Right lobe of liver (tissue), 6 donors: ENCODE measurements at regions not wholly inside any gene's neighbourhood (a gene's known extent, or its start where the extent isn't known, plus 50 kb on each side); places are given as distances from the start of the nearest gene placed in this dataset.

ENCODE experiments used
- ATAC-seq, 4 donors: fragments of 200-7000 bp; cut with Tn5 transposase; one replicate each; pipeline ENCODE4 v1.9.1; 2020; ENCODE audit warnings: mild to moderate bottlenecking in 4 of 4, moderate library complexity in 4 of 4
- DNase-seq, 3 donors: peaks; one replicate each; pipeline ENCODE4 v3.0.0-alpha.2; 2020
- H3K27ac ChIP-seq, 3 donors: fragments of 200-600 bp; one replicate each; pipeline ENCODE4 v1.8.0; 2022
- H3K27me3 ChIP-seq, 2 donors: fragments of 200-600 bp; one replicate each; pipeline ENCODE4 v1.8.0; 2022
- H3K36me3 ChIP-seq, 4 donors: fragments of 200-600 bp; sonication (generic) in 1 of 4; one replicate each; pipeline versions ENCODE4 v1.5.1 to v1.8.0; 2017 to 2022; ENCODE audit warnings: control low read depth in 1 of 4
- H3K4me1 ChIP-seq, 4 donors: fragments of 200-600 bp; sonication (generic) in 1 of 4; one replicate each; pipeline versions ENCODE4 v1.5.1 to v1.8.0; 2017 to 2022; ENCODE audit warnings: control low read depth in 1 of 4
- H3K4me3 ChIP-seq, 3 donors: fragments of 200-600 bp; one replicate each; pipeline ENCODE4 v1.8.0; 2022
- H3K9me3 ChIP-seq, 4 donors: fragments of 200-600 bp; sonication (generic) in 1 of 4; one replicate each; pipeline versions ENCODE4 v1.5.1 to v1.8.0; 2017 to 2022; ENCODE audit warnings: control low read depth in 1 of 4
- POLR2A ChIP-seq: fragments of 450-650 bp; IDR thresholded peaks from one replicate; pipeline ENCODE4 v1.6.1; 2017; ENCODE audit warnings: antibody characterized with exemption, mild to moderate bottlenecking
- WGBS: methylation state at CpG from one replicate; pipeline ENCODE4 v1.1.6; 2018; ENCODE audit warnings: low coverage, low lambda C conversion rate; ENCODE audit not compliant: insufficient coverage; ENCODE audit errors: missing lambda C conversion rate; 5-methylcytosine and 5-hydroxymethylcytosine counted together
- intact Hi-C, 2 donors: fragments of 100-400 bp; cut with DNase I; formaldehyde crosslinking; loops; one replicate each; pipeline versions ENCODE4 v1.11.2 to v1.14.1; 2022
- TF ChIP-seq, protein P1 (sequence below), 4 donors: fragments of 200-600 bp in 3 of 4; fragments of 450-650 bp in 1 of 4; IDR thresholded peaks; one replicate each; pipeline versions ENCODE4 v1.5.1 to v1.8.0; 2016 to 2022; ENCODE audit warnings: antibody characterized with exemption in 4 of 4, mild to moderate bottlenecking in 2 of 4
- donor health status: DM: no; HTN: yes; CAD: no.
- donor health status: DM: no; HTN: no; CAD: no.
- donor health status: DM: no; HTN: no; CAD: no.
- donor health status: DM: no; HTN: yes; CAD: no.
- donor health status: DM: no; HTN: yes; CAD: no.

DNA sequence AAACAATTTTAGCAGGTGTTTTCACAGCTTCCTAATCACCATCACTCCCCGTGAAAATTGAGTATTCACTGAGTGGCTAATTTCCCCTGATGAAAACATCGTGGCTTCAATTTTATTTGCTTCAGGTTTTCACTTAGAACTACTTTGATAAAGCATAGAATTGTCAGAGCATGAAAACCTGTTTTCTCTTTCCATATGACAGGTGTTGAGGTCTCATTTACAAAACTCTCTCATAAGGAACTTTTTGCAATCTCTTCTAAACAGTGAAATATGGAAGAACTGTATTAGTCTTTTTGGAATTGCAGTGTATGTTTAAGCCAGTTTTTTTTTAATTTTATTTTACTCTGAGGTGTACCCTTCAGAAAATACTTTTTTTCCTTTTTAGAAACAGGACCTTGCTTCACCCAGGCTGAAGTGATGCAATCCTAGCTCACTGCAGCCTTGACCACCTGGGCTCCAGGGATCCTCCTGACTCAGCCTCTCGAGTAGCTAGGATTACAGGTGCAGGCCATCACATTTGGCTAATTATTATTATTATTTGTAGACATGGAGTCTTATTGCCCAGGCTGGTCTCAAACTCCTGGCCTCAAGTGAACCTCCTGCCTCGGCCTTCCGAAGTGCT, 111.2 kb upstream of the RAPGEF2 start:
- no peak for ATAC-seq
- H3K4me3 ChIP-seq, result no peak overlapping the region
- H3K27me3 ChIP-seq, result no peaks in the 10 kb centered on the region
- WGBS, result 87% methylated on average over 5 of the region's 5 CpGs
- TF ChIP-seq, protein P1, sequence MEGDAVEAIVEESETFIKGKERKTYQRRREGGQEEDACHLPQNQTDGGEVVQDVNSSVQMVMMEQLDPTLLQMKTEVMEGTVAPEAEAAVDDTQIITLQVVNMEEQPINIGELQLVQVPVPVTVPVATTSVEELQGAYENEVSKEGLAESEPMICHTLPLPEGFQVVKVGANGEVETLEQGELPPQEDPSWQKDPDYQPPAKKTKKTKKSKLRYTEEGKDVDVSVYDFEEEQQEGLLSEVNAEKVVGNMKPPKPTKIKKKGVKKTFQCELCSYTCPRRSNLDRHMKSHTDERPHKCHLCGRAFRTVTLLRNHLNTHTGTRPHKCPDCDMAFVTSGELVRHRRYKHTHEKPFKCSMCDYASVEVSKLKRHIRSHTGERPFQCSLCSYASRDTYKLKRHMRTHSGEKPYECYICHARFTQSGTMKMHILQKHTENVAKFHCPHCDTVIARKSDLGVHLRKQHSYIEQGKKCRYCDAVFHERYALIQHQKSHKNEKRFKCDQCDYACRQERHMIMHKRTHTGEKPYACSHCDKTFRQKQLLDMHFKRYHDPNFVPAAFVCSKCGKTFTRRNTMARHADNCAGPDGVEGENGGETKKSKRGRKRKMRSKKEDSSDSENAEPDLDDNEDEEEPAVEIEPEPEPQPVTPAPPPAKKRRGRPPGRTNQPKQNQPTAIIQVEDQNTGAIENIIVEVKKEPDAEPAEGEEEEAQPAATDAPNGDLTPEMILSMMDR (IDR thresholded peaks at IDR 0.05), result no peak
- TF ChIP-seq POLR2A, result no peak
- DNase-seq, result no peak
- H3K27ac ChIP-seq, result no peak overlapping the region
- no peaks in the 10 kb centered on the region for H3K36me3 ChIP-seq
- H3K4me1 ChIP-seq, result peaks cover 0 to 18% (median 9%) of the 10 kb centered on the region in 4 donors
- H3K9me3 ChIP-seq, result no peaks in the 10 kb centered on the region
- intact Hi-C loops, result no loop called here

DNA sequence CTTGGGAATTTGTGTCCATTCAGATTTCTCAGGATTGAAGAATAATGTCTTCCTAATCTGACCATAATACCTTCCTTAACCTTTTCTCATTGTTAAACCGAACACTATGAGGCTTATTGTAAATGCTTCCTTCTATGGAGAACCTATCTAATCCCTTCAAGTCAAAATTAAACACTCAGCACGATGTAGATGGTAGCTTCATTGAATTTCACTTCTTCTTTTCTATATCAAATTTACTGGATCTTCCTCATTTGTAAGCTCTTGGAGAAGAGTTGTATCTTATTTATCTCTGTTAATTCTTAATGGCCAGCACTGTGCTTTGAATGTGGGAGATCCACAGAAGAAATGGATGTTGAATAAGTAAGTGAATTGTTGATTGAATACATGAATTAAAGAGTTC, 109.0 kb upstream of the RAPGEF2 start:
- ATAC-seq (peak in 1 of 4 donors; percentile 8), DNase-seq (no peak)
- no peak overlapping the region for H3K4me3 ChIP-seq
- 49% methylated on average over 2 of the region's 2 CpGs for WGBS
- no peaks in the 10 kb centered on the region for H3K27me3 ChIP-seq
- H3K9me3 ChIP-seq, result no peaks in the 10 kb centered on the region
- H3K4me1 ChIP-seq, result peaks cover 0 to 21% (median 10%) of the 10 kb centered on the region in 4 donors
- H3K27ac ChIP-seq, result no peak overlapping the region
- TF ChIP-seq, protein P1 (IDR thresholded peaks at IDR 0.05), result no peak
- TF ChIP-seq POLR2A, result no peak
- intact Hi-C loops, result no loop called here
- H3K36me3 ChIP-seq, result no peaks in the 10 kb centered on the region

DNA sequence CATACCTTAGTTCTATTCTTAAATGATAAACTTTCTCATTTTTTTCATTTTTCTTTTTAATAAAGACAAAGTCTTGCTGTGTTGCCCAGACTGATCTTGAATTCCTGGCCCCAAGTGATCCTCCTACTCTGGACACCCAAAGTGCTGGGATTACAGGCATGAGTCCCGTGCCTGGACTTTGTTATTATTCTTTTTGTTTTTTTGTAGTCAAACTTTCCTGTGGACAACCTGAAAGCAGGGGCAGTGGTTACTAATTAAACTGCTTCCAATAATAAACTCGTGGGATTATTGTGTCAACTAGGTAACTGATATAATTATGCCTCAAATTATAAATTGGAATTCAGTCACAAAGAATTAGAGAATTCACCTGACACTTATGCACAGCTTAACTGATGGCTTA, 107.8 kb upstream of the RAPGEF2 start:
- intact Hi-C loops, result no loop called here
- no peak overlapping the region for H3K4me3 ChIP-seq
- TF ChIP-seq, protein P1 (IDR thresholded peaks at IDR 0.05), result no peak
- no peak for TF ChIP-seq POLR2A
- H3K27me3 ChIP-seq, result no peaks in the 10 kb centered on the region
- peaks cover 0 to 28% (median 10%) of the 10 kb centered on the region in 4 donors for H3K4me1 ChIP-seq
- DNase-seq (no peak), ATAC-seq (peak; percentile 35 to 75 (median 73))
- peak overlapping the region in 2 of 3 donors; percentile 37 to 45 for H3K27ac ChIP-seq
- no peaks in the 10 kb centered on the region for H3K9me3 ChIP-seq
- no peaks in the 10 kb centered on the region for H3K36me3 ChIP-seq
- 27% methylated on average over 2 of the region's 2 CpGs for WGBS

DNA sequence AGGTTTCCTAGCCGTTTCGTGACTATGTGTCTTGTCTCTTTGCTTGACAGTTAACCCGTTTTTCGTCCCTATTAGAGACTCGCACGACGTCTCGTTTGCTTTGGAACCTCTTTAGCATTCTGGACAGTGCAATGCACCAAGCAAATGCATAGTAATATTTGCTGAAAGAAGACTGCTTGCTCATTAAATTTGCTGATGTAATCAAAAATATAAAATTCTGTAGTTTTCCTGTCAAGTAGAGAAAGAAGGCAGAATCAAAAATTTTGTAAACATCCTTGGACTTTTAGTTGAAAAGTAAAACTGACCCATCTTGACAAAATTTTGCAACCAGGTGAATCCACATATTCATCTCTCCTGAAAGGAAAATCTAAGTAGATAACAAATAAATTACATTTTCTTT, 106.9 kb upstream of the RAPGEF2 start:
- Histone ChIP-seq H3K4me1 (peaks cover 0 to 28% (median 10%) of the 10 kb centered on the region in 4 donors), H3K4me3 (no peak overlapping the region), H3K36me3 (no peaks in the 10 kb centered on the region), H3K9me3 (no peaks in the 10 kb centered on the region), H3K27ac (peak overlapping the region in 2 of 3 donors; percentile 37 to 45), H3K27me3 (no peaks in the 10 kb centered on the region)
- intact Hi-C loops, result no loop called here
- ATAC-seq (peak in 2 of 4 donors; percentile 42 to 48), DNase-seq (no peak)
- no peak for TF ChIP-seq POLR2A
- TF ChIP-seq, protein P1 (IDR thresholded peaks at IDR 0.05), result no peak
- 27% methylated on average over 8 of the region's 8 CpGs for WGBS
